ENCODE measurements at regions not wholly inside any gene's neighbourhood (a gene's known extent, or its start where the extent isn't known, plus 50 kb on each side); places are given as distances from the start of the nearest gene placed in this dataset.

GRCh38 chr3:31408720-31409119 lies 124.0 kb upstream of the STT3B start:
- H3K4me3 ChIP-seq (ENCODE audit: low read depth, low read length), result no peak overlapping the region
- TF ChIP-seq CTCF (IDR thresholded peaks at IDR 0.05; ENCODE audit: low read depth, low read length), result no peak

- H3K4me3 ChIP-seq (ENCODE audit: low read depth, low read length), result no peak overlapping the region
- TF ChIP-seq CTCF (IDR thresholded peaks at IDR 0.05; ENCODE audit: low read depth, low read length), result no peak
Observed at GRCh38 chr3:31409389-31409788, 123.3 kb upstream of the STT3B start.

- no peak for TF ChIP-seq CTCF (IDR thresholded peaks at IDR 0.05; ENCODE audit: low read depth, low read length)
- H3K4me3 ChIP-seq (ENCODE audit: low read depth, low read length), result no peak overlapping the region
Observed at GRCh38 chr3:31409866-31410265, 122.9 kb upstream of the STT3B start.

- no peak overlapping the region for H3K4me3 ChIP-seq (ENCODE audit: low read depth, low read length)
- TF ChIP-seq CTCF (IDR thresholded peaks at IDR 0.05; ENCODE audit: low read depth, low read length), result no peak
Observed at GRCh38 chr3:31410411-31410810, 122.3 kb upstream of the STT3B start.

GRCh38 chr3:31412832-31413231 lies 119.9 kb upstream of the STT3B start:
- no peak for TF ChIP-seq CTCF (IDR thresholded peaks at IDR 0.05; ENCODE audit: low read depth, low read length)
- H3K4me3 ChIP-seq (ENCODE audit: low read depth, low read length), result no peak overlapping the region

GRCh38 chr3:31413515-31413914 lies 119.2 kb upstream of the STT3B start:
- no peak overlapping the region for H3K4me3 ChIP-seq (ENCODE audit: low read depth, low read length)
- no peak for TF ChIP-seq CTCF (IDR thresholded peaks at IDR 0.05; ENCODE audit: low read depth, low read length)

- no peak overlapping the region for H3K4me3 ChIP-seq (ENCODE audit: low read depth, low read length)
- no peak for TF ChIP-seq CTCF (IDR thresholded peaks at IDR 0.05; ENCODE audit: low read depth, low read length)
Observed at GRCh38 chr3:31416980-31417379, 115.7 kb upstream of the STT3B start.

All from WI38 (cell line).